NCI-H69 (cell line): ENCODE measurements at regions not wholly inside any gene's neighbourhood (a gene's known extent, or its start where the extent isn't known, plus 50 kb on each side); places are given as distances from the start of the nearest gene placed in this dataset.
"Not testable (repeated sequence)": the region's sequence is repeated elsewhere in the genome, so short reads cannot be mapped to it uniquely, and the experiment has no call there.

ENCODE experiments used
- DNase-seq: peaks from one replicate; lab custom pipeline; 2025; lab: John Stamatoyannopoulos, UW

DNA sequence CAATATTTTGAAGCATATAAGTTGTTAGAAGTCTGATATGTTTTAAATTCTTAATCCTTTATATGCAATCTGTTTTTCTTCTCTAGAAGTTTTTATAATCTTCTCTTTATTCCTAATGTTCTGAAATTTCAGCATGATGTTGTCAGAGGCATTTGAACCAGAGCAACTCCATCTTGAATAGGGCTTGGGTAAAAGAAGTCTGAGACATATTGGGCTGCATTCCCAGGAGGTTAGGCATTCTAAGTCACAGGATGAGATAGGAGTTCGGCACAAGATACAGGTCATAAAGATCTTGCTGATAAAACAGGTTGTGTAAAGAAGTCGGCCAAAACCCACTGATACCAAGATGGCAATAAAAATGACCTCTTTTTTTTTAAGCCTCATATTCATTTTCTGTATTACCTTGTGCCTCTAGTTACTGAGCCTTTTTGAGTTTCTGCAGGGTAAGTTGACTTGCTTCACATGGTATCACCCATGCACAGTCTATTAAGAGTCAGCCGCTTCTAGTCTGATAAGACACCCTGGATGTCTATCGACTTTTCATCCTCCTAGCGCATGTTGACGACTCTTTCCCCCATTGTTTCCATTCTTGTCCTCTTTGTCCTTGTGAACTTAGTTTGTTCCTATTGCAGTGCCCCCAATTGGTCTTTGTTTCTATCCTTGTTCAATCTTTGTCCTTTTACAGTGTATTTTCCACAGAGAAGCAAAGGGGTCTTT, 80.8 kb upstream of the RNU6-1 start:
- no peak for DNase-seq

DNA sequence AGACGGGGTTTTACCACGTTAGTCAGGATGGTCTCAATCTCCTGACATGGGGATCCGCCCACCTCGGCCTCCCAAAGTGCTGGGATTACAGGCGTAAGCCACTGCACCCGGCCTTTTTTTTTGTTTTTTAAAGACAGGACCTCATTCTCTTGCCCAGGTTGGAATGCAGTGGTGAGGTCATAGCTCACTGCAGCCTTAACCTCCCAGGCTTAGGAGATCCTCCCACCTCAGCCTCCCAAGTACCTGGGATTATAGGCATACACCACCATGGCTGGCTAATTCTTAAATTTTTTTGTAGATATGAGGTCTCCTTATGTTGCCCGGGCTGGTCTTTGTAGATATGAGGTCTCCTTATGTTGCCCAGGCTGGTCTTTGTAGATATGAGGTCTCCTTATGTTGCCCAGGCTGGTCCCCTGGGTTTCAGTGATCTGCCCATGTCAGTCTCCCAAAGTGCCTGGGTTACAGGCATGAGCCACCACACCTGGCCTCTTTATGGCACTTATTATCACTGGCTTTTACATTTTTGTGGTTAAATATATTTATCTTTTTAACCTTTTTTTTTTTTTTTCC, 82.3 kb upstream of the RNU6-1 start:
- peak; percentile 8 for DNase-seq

DNA sequence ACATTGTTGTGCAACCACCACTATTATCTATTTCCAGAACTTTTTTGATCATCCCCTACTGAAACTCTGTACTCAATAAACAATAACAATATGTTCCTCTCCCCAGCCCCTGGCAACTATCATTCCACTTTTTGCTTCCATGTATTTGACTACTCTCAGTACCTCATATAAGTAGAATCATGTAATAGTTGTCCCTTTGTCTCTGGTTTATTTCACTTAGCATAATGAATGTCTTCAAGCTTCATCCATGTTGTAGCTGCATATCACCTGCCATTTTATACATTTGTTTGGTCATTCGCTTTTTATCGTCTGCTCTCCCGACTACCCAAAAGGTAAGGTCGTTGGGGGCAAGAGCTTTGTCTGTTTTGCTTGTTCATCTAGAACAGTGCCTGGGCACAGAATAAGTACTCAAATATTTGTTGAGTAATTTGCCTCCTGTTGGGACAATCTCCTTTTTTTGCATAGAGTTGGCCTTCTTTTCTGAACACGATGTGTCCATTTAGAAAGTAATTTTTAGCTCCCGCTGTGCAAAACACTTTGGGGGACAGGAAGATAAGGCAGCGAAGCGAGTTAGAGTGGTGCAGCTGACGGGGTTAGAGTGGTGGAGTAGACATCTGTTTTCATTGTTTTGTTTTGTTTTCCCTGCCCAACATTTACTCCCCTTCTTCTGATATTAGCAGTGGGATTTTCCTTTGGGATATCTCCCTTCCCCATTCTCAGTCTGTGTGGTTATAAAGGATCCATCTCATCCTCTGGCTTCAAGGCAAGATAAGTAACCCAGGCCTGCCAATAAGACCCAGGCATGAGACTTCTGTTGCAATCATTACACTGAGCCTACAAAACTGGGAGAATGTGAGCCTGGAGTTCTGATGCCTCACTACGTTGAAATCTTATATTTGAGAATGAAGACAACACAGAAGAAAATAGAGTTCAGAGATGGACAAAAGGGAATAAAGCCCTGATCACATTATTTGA, 83.4 kb upstream of the RNU6-1 start:
- peak; percentile 98 for DNase-seq

DNA sequence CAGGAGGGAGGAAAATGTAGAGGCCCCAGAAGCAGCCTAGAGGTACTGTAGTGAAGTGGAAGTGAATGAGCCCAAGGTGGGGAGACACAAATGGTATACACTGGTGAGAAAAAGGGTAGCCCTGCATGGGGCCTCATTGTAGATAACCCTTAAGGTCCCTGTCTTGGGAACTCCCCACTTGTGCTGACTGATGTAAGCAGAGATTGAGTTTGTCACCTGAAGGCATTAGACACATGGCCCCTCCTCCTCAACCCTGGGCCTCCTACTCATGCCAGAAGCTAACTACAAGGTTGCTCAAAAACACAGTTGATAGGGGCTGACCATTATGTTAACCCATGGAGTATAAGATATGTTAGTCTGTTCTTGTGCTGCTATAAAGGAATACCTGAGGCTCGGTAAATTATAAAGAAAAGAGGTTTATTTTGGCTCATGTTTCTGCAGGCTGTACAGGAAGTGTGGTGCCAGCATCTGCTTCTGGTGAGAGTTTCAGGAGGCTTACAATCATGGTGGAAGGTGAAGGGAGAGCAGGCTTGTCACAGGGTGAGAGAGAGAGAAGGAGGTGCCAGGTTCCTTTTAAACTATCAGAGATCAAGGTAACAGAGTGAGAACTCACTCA, 84.6 kb upstream of the RNU6-1 start:
- no peak for DNase-seq

DNA sequence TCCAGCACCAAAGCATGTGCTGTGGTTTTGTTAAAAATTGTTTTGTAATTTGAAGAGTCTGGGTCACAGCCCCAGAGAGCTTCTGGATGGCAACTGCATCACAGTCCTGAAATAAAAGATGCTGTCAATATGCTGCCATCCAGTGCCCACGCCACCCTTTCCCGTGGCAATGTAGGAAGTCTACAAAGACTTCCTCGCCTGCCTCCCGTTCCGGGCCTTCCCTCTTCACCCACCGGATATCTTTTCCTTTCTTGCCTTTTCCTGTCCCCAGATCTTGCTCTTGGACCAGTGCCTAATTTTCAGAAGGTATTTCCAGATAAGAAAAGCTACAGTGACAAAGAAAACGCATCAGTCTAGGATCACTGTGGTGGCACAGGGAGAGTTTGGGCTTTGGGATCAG, 85.3 kb upstream of the RNU6-1 start:
- no peak for DNase-seq

DNA sequence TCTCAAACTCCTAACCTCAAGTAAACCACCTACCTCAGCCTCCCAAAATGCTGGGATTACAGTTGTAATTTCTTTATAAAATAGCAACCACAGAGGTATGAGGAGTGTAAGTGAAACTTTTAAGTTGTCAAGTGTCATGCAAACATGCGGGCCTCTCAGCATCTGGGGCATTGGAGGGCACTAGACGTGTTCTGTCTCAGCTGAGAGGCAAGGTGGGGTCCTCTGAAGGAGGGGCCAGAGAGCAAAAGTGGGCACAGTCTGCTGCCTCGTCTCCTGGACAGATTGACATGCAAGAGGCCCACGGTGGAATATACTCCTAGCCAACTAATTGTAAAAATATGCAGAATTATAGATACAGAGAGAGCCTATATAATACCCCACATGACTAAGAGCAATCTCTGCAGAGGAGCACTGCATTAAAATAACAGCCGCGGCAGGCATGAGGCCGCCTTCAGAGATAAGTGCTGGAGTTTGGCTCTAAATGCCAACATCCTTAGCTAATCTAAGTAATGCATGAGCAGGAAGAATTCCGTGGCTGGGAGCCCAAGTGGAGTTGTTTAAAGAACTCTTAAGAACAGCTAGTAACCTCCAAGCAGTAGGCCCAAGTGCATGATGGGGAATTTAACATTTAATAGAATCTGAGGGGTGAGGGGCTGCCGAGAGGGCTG, 87.8 kb upstream of the RNU6-1 start:
- DNase-seq, result no peak

DNA sequence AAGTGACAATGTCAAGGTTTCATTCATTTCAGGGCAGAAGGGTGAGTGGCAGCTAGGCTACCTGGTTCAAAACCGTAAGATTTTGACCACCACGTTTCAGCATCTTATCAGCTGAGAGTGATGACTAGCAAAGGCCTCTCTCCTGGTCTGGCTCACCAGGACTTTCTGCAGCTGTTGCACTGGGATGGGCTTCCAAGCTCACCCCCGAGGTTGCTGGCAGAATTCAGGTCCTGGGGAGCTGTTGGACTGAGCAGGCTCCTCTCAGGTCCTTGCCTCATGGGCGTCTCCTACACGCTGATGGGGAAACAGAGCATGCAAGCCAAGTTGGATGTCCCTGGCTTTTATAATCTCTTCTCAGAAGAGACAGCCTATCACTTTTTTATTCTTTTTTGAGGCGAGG, 88.8 kb upstream of the RNU6-1 start:
- no peak for DNase-seq

DNA sequence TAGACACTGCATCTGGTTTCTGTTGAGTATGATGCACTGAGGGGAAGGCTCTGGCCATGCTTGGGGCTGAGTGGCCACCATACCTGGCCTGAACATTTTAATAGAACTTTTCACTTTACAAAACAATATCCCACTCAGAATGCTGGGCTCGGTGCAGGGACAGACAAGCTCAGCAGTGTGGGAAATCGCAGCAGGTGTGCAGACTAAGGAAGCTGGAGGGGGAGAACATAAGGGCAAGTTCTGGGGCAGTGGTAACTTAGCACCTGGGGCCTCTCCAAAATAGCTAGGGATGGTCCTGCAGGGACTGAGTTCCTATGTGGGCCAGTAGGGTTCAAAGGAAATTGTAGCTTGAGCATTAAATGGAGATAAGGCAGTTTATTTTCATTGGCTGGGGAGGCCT, 90.9 kb upstream of the RNU6-1 start:
- DNase-seq, result no peak

DNA sequence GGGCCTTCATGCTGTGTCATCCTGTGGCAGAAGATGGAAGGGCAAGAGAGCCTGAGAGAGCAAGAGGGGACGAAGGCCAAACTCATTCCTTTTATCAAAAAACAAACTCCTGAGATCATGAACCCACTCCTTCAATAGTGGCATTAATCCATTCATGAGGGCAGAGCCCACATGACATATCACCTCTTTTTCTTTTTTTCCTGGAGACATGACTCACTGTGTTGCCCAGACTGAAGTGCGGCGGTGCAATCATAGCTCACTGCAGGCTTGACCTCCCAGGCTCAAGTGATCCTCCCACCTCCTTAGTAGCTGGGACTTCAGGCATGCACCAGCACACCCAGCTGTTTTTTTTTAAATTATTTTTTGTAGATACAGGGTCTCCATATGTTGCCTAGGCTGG, 92.0 kb upstream of the RNU6-1 start:
- no peak for DNase-seq

DNA sequence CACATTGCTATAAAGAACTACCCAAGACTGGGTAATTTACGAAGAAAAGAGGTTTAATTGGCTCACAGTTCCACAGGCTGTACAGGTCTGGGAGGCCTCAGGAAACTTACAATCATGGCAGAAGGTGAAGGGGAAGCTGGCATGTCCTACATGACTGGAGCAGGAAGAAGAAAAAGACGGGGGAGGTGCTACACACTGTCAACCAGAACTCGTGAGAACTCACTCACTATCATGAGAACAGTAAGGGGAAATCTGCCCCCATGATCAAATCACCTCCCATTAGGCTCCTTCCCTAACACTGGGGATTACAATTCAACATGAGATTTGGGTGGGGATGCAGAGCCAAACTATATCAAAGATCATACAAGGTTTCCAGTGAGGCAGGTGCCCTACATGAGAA, 94.3 kb upstream of the RNU6-1 start:
- DNase-seq, result not testable (repeated sequence)

DNA sequence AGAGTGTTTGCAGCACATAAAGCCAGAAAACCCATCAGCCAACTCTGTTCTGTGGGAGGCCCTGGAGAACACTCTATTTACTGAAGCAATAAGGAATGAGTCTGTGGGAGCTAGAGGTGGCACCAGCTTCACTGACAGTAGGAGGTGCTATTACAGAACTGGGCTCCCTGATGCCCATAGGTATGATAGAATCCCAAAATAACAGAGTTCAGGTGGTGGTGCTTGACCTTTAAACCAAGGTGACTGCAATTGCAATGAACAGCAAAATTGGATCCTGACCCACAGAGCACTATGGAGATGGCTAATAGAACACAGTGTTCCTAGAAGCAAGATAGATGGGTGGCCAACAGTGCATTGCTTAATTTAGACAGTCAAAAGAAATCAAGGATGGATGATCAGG, 95.4 kb upstream of the RNU6-1 start:
- DNase-seq, result no peak

DNA sequence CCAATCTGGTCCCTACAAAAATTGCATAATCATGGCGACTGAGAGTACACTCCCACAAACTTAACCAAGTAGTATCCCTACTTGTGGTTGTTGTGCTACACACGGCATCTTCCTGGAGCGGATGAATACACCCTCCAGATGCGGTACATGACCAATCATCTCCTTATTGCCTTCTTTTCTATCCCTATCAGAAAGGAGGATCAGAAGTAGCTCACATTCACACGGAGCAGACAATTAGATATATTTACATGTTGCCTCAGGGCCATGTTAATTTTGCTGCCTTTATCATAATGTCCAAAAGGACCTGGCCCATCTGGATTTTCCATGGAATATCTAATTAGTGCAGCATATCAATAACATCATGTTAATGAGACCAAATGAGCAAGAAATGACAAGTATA, 96.4 kb upstream of the RNU6-1 start:
- DNase-seq, result peak; percentile 35

DNA sequence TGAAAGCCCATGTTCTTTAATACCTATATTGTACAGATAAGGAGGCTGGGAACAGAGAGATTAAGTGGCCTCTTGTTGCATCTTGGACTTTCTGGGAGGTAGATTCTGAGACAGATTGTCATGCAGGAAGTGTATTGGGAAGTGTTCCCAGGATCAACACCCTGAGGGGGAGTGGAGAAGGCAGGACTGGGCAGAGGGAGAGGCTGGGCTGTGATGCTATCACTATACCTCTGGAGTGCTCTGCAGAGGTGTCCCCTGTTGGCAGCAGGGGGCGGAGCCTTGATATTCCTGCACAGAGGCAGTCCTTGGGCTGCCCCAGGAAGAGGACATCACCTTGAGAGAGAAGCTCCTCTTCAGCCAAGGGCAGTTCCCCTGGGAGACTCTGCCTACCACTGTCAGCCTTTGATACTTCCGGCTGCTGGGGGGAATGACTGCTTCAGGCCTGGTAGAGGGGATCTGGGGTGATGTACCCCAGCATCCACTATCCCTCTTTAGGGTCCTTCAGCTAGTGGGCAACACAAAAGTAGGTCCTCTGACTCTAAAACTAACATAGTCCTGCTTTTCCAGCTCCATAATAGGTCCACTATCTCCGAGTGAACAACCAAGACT, 97.4 kb upstream of the RNU6-1 start:
- peak; percentile 43 for DNase-seq

DNA sequence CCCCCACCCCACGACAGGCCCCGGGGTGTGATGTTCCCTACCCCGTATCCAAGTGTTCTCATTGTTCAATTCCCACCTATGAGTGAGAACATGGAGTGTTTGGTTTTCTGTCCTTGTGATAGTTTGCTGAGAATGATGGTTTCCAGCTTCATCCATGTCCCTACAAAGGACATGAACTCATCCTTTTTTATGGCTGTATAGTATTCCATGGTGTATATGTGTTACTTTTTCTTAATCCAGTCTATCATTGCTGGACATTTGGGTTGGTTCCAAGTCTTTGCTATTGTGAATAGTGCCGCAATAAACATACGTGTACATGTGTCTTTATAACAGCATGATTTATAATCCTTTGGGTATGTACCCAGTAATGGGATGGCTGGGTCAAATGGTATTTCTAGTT, 99.3 kb upstream of the RNU6-1 start:
- DNase-seq, result not testable (repeated sequence)

DNA sequence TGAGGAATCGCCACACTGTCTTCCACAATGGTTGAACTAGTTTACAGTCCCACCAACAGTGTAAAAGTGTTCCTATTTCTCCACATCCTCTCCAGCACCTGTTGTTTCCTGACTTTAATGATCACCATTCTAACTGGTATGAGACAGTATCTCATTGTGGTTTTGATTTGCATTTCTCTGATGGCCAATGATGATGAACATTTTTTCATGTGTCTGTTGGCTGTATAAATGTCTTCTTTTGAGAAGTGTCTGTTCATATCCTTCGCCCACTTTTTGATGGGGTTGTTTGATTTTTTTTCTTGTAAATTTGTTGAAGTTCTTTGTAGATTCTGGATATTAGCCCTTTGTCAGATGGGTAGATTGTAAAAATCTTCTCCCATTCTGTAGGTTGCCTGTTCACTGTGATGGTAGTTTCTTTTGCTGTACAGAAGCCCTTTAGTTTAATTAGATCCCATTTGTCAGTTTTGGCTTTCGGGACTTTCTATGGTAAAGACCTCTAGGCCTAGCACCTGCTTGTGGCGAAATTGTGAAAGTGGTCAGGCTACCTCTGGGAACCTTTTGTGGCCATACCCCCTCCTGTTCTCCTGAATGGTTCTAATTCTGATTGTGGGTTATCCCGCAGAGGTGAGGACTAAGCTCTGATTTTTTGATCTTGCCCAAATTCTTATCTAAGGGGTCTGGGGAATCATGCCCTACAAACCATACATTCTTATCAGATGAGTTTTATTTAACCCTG, 99.9 kb upstream of the RNU6-1 start:
- not testable (repeated sequence) for DNase-seq

DNA sequence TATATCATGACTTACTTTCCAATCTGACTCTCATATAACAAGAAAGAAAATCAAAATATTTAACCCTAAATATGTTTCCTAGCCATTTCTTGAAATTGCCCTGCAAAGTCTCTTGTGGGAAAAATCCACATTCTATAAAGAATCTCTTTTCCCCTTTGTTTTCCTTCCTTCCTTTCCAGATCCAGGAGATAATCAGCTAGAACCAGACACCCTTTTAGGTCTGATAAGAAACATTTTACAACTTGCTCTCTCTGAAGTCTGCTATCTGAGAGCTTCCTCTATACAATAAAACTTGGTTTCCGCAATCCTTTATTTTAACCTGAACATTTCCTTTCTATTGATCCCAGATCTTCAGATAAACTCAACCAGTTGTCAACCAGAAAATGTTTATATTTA, 100.5 kb upstream of the RNU6-1 start:
- DNase-seq, result no peak

DNA sequence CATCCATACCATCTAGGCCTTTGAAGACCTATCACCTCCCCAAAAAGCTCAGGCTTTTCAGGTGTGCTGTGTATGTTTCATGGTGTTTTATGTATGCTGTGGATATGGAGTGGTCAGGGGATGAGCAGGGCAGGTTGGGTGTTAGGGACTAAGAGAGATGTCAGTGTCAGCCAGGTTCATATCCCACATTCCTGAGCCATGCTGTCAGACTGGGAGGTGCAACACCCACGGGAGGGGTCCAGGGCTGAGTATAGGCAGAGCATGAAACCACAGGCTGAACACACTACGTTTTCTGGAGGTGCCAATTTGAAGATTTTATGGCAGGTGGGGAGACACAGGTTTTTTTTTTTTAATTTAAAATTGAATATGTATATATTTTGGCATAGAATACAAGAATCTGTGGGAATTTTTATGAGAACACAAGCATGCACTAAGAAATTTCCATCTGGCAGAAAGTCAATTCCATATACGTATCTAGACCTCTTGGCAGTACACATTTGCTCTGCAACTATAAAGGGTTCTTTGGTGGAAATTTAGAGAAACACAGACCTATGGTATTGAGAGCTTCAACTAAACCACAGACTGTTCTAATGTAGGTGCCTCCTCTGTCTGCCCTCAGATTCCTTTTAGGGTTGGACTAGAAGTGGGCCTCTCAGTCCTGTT, 101.9 kb upstream of the RNU6-1 start:
- DNase-seq, result no peak

DNA sequence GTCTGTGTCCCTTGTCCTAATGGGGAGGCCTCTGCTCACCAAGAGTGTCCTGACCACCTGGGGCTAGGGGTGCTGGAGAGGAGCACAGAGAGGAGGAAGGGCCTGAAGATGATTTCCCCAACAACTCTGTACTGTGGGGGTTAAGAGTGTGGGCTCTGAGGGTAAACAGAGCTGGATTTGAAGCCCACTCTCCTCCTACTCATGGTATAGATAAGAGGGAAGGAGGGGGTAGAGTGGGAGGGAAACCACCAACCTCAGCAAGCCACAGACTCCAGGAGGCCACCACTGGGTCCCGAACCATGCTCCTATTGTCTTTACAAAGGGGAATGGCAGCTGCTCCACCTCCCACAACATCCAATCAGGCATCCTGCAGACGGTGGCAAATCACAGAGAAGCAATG, 103.6 kb upstream of the RNU6-1 start:
- DNase-seq, result no peak

DNA sequence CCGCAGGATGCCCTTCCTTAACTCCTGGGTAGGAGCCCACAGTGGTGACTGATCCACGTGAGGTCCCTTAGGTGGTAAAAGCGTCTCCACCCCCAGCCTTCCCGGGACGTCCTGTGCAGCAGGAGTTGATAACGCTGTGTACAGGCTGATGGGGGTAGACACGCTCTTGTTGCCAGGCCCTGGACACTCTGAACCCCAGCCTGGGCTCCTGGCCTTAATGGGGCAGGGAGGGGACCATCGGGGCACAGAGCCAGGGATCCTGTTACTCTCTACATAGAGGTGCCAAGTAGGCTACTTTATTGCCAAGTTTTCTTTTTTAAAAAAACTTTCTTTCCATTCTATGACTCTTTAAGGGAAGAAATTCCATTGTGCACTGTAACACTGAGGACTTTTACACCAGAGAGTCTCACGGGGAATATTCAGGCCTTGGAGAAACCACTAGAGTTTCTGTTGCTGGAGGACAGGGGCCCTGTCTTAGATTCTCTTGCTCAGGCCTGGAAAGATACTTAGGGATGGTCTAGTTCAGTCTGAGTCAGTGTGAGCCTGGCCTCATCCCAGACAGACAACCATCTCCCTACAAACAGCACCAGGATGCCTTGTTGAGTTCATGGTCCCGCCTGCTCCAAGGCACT, 104.3 kb upstream of the RNU6-1 start:
- DNase-seq, result no peak

DNA sequence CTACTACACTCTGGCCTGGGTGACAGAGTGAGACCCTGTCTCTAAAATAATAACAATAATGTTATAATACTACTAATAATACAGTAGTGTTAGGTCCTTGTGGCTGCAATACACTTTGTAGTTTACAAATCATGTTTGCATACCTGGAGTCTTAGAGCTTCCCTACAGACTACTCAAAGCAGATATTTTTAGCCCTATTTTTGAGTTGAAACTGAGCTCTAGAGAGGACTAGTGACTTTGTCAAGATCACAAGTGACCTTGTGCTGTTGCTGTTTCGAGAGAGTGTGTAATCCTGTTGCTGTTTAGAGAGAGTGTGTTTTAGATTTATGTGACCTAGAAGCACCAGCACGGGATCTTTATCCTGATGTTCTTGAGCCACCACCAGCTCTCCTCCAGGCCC, 105.3 kb upstream of the RNU6-1 start:
- no peak for DNase-seq
